GM18873 (cell line): ENCODE measurements at regions not wholly inside any gene's neighbourhood (a gene's known extent, or its start where the extent isn't known, plus 50 kb on each side); places are given as distances from the start of the nearest gene placed in this dataset.
"Not testable (repeated sequence)": the region's sequence is repeated elsewhere in the genome, so short reads cannot be mapped to it uniquely, and the experiment has no call there.

Source experiments
- ATAC-seq: cut with Tn5 transposase; IDR thresholded peaks from one replicate; pipeline ENCODE4 v1.9.1; 2021; ENCODE audit warnings: mild to moderate bottlenecking, moderate library complexity, moderate number of reproducible peaks; ENCODE audit not compliant: unreplicated experiment, low FRiP score

- no peak for ATAC-seq
These were observed 142.2 kb downstream of the FAM47A start for GRCh38 chrX:33989936-33990335.

- no peak for ATAC-seq
These were observed 144.7 kb downstream of the FAM47A start for GRCh38 chrX:33987458-33987857.

GRCh38 chrX:33974676-33975075, 157.4 kb downstream of the FAM47A start:
- no peak for ATAC-seq

GRCh38 chrX:33970028-33970967, 161.8 kb downstream of the FAM47A start:
- no peak for ATAC-seq

GRCh38 chrX:33969105-33969504, 163.0 kb downstream of the FAM47A start:
- no peak for ATAC-seq

- no peak for ATAC-seq
These were observed 163.5 kb downstream of the FAM47A start for GRCh38 chrX:33968611-33969010.

- no peak for ATAC-seq
These were observed 182.8 kb downstream of the FAM47A start for GRCh38 chrX:33949300-33949699.

- not testable (repeated sequence) for ATAC-seq
These were observed 205.9 kb downstream of the FAM47A start for GRCh38 chrX:33926249-33926648.

GRCh38 chrX:33923262-33923661, 208.9 kb downstream of the FAM47A start:
- no peak for ATAC-seq

- no peak for ATAC-seq
These were observed 222.3 kb downstream of the FAM47A start for GRCh38 chrX:33909836-33910235.

GRCh38 chrX:33908898-33909297, 223.2 kb downstream of the FAM47A start:
- ATAC-seq: no peak

GRCh38 chrX:33908074-33908473, 224.0 kb downstream of the FAM47A start:
- no peak for ATAC-seq

GRCh38 chrX:33906971-33907370, 225.1 kb downstream of the FAM47A start:
- no peak for ATAC-seq

GRCh38 chrX:33892670-33893069, 239.4 kb downstream of the FAM47A start:
- ATAC-seq: no peak

- ATAC-seq: no peak
These were observed 276.9 kb downstream of the FAM47A start for GRCh38 chrX:33855251-33855650.

GRCh38 chrX:33852146-33852545, 280.0 kb downstream of the FAM47A start:
- ATAC-seq: not testable (repeated sequence)

- ATAC-seq: no peak
These were observed 291.9 kb downstream of the FAM47A start for GRCh38 chrX:33840176-33840575.

GRCh38 chrX:33831211-33831610, 300.9 kb downstream of the FAM47A start:
- ATAC-seq: no peak

GRCh38 chrX:33817266-33817665, 314.8 kb downstream of the FAM47A start:
- no peak for ATAC-seq

- ATAC-seq: no peak
These were observed 323.5 kb downstream of the FAM47A start for GRCh38 chrX:33808636-33809035.

GRCh38 chrX:33784548-33784947, 347.6 kb downstream of the FAM47A start:
- no peak for ATAC-seq

GRCh38 chrX:33741807-33742206, 390.3 kb downstream of the FAM47A start:
- no peak for ATAC-seq
